Amniotic epithelial cell (primary cell): ENCODE measurements at regions not wholly inside any gene's neighbourhood (a gene's known extent, or its start where the extent isn't known, plus 50 kb on each side); places are given as distances from the start of the nearest gene placed in this dataset.

Source experiments
- DNase-seq: peaks from one replicate; pipeline ENCODE4 v3.0.0-alpha.2; 2010; ENCODE audit warnings: low read depth

DNA sequence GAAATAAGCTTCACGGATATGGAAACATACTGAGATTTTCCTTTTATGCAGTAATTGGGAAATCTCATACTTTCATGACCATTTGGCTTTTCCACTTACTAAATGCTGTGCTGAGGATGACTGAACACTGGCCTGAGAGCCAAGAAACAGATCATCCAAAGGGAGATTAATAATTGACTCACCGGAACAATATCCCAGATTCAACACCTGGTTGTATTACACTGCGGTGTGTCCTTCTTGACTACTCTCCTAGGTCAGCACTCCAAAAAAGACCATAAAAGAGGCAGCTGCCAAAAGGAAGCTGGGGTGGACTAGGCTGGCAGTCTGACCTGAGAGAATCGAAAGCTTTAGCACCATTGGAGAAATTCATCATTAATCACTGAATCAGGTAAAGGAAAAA lies 469.1 kb downstream of the CBLN2 start:
- no peak for DNase-seq

DNA sequence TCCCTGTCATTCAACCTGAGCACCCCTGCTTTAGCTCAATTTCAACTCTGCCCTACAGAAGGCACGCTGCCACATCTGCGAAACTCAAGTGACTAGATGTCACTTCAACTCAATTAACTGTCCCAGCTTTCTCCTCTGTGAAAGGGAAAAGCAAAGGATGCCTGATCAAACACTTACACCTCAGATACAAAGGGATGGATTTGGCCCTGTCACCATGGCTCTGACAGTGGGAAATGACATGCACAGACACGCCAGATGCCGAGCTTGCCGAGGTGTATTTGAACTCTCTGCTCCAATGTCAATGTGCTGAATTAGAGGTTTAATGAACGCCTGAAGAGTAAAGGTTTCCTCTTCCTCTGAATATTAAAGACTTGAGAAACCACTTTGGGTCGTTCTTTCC lies 481.1 kb downstream of the CBLN2 start:
- DNase-seq = no peak

DNA sequence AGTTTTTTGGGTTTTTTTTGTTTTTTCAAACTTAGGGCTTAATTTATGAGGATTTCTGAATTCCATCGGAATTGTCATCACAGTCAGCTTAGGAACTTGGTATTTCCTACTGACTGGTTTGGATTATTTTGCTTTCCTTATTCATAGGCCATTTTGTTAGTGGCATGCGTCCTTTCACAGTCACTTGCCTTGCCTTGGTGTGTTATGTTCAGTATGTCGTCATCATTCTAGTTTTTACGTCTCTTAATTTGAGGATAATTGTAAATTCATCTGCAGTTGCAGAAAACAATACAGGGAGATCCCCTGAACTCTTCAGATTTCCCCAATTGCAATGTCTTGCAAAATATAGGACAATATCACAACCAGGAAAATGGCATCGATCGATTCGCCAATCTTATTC lies 485.3 kb downstream of the CBLN2 start:
- no peak for DNase-seq

- no peak for DNase-seq
Measured at GRCh38 chr18:72056171-72056570, 488.0 kb downstream of the CBLN2 start.

GRCh38 chr18:72041313-72042032 lies 502.7 kb downstream of the CBLN2 start:
- no peak for DNase-seq

GRCh38 chr18:72013427-72013850 lies 530.7 kb downstream of the CBLN2 start:
- no peak for DNase-seq

DNA sequence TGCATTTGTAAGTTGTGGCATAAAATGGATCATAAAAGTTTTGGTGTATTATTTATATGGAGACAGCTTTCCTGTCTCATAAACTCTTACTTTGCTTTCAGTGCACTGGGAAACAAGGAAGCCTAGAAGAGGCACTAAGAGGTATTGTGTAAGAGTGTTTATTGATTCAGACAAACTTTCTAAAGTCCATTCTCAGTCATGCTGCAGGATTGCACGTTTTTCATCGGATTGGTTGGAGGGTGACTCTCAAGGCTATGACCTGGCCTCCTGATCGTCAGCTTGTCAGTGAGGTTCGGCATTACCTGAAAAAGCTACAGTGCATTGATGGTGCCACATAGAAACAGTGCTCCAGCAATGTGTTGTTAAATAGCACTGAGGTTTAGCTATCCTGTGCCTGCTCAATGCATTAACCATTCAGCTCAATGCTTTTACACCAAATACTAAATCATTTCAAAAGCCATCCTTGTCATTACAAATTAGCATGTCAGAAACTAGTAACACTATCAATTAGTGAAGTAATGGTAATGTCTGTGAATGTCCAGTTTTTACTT lies 545.5 kb downstream of the CBLN2 start:
- no peak for DNase-seq

- DNase-seq = no peak
Measured at GRCh38 chr18:71995904-71996465, 548.2 kb downstream of the CBLN2 start.

DNA sequence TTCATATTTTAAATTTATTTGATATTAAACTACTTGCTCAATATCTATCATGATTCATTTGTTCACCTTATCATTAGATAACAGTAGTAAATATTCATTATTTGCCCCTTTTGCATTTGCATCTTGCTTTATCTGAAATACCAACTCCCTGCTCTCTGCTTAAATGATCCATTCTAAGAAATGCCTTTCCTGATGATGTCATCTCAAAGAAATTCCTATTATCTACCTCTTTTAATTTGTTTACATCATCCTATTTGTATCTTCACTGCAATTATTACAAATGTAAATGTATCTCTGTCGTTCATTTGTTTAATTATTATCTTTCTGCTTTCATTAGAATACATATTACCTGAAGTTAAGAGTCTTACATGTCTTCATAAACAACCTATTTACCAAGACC lies 549.9 kb downstream of the CBLN2 start:
- no peak for DNase-seq

GRCh38 chr18:71989616-71990015 lies 554.5 kb downstream of the CBLN2 start:
- DNase-seq = no peak

GRCh38 chr18:71986351-71987050 lies 557.6 kb downstream of the CBLN2 start:
- DNase-seq = no peak

DNA sequence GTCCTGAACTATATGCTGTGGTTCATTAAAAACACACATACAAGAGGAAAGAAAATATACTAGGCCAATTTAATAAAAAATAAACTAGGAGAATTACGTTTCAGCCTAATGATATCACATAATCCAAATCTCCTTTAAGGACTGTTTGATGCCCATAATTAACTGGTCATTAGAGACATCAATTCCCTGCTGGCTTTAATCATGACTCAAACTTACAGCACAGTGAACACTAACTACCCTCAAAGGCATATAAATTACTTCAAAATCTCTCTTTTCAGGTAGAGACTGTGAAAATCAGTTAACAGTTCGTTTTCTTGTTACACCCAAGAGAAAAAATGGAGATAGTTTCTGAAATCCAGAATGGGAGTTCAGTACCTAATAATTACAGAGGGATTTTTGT lies 567.4 kb downstream of the CBLN2 start:
- no peak for DNase-seq

DNA sequence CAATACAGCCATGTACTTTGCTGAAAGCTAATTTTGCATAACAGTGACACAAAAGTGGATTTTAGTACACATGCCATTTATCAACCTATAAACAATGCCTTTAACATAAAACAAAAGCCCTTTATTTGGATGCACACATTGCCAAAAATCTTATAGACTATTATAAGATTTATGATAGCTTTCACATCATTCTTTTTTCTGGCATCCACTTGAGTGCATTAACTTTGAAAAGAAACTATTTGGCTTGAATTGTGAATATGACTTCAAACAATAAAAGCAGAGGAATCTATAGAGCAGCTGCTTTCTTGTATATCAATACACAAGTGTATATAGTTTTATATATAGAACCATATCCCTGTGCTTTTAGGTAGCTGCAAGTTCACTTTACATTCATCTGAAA lies 577.4 kb downstream of the CBLN2 start:
- no peak for DNase-seq

- no peak for DNase-seq
Measured at GRCh38 chr18:71958605-71959004, 585.5 kb downstream of the CBLN2 start.

DNA sequence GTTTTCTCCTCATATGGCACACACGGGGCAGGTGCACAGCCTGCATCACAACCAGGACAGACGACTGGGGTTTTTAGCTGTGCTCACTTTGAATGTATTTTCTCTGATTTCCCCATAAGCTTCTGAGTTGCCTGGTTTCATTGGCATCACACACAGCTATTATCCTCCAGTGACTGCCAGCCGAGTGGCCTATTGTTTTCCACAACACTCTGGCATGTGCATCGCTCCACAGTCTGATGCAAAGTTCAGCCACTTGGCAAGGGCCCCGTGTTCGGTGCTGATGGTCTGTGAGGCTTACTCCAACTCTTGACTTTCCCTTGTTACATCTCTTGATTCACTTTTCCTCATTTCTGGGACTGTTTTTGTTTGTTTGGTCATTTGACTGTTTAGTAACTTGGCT lies 593.1 kb downstream of the CBLN2 start:
- no peak for DNase-seq

DNA sequence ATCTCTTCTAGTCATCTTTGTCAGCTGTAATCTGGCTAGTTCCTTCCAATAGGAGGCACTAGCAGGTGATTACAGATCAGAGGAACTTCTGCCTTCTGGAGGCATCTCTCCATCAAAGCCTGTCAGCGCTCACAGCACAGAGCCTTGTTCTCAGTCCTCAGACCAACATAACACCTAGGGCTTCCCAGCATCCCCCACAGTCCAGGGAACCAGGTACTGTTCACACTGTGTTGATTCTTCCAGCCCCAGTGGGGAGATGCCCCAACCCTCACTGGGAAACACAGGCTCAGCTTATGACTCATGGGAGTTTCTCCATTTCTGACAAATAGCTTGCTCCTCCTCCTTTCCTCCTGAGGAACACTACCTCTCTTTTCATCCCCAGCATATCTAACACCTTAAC lies 601.7 kb downstream of the CBLN2 start:
- DNase-seq = no peak

DNA sequence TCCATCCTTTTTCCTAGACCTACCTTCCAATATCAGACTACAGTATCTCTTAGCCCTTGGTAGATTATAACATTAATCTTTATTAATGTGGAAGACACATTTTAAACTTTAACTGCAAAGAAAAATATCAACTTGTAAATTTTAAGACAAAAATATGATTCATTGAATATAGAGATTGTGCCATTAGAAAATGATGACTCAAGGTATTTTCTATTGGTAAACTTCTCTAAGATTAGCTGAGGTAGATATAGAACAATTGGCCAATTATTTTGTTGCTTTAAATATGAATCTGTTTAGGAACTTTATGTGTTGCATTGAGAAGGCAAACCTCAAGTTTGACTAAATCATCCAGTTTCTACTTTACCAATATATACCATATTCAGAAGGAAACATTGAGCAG lies 604.7 kb downstream of the CBLN2 start:
- no peak for DNase-seq

GRCh38 chr18:71936744-71937143 lies 607.4 kb downstream of the CBLN2 start:
- DNase-seq = no peak

DNA sequence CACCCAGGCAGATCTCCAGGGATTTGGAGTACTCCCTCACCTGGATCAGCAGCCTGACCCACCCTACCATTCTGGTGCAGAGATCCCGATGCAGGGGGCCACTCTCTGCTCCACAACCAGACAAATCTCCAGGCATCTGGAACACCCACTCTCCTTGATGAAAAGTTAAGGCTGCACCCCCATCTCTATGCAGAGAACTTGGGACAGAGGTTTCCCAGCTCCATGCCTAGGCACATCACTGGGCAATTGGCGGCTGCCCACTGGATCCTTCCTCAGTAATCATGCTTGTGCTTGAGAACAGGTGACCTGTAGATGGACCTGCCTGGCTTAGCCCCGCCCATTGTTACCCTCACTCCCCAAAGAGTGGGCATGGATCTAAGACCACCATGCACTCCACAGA lies 624.9 kb downstream of the CBLN2 start:
- no peak for DNase-seq

DNA sequence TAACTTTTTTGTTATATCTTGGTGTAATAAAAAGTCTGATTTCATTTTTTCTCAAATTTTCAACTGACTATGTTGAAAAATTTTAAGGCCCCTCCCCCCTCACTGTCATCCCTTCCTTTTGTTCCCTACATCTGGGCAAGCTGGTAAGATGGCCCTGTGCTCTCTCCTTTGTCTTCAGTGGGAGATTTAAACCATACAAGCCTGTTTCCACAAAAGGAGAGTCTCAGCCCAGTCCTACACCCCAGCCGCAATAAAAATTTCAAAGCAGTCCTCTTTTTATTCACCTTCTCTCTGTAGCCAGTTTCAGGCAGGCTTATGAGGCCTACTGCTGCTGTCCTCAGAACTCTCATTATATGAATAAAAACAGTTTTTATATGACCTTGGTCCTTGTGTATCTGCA lies 630.5 kb downstream of the CBLN2 start:
- DNase-seq = no peak

GRCh38 chr18:71902482-71902881 lies 641.7 kb downstream of the CBLN2 start:
- DNase-seq = no peak

GRCh38 chr18:71899707-71900472 lies 644.3 kb downstream of the CBLN2 start:
- no peak for DNase-seq

DNA sequence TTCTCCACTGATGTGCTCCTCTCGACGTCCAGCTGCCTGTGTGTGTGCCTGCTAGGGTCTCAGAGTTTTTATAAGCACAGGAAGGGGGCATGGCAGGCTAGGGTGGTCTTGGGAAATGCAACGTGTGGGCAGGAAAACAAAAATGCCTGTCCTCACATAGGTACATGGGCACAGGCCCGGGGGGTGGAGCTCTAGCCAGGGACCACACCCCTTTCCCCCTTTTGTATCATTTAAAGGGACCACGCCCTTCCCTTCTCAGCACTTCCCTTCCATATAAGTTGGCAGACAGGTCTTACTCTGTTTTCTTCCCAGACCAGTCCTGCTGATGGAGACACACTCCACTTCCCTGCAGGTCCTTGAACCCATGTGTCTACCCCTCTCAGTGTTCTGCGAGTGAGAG lies 645.0 kb downstream of the CBLN2 start:
- no peak for DNase-seq
